Memory B cell (primary cell): ENCODE measurements at regions not wholly inside any gene's neighbourhood (a gene's known extent, or its start where the extent isn't known, plus 50 kb on each side); places are given as distances from the start of the nearest gene placed in this dataset.

Experiments
- ATAC-seq: fragments of 150-1000 bp; cut with Tn5 transposase; 2 replicates; pipeline ENCODE4 v1.10.0; 2021; ENCODE audit warnings: low read depth, mild to moderate bottlenecking, moderate library complexity
- DNase-seq, 2 donors: peaks; one replicate each; pipeline ENCODE4 v3.0.0; 2022; ENCODE audit warnings: low spot score in 2 of 2
- H3K27ac Mint-ChIP-seq: one replicate; pipeline ENCODE4 v1.8.0; 2022; ENCODE audit warnings: mild to moderate bottlenecking, moderate library complexity, mixed read lengths
- H3K27me3 Mint-ChIP-seq: one replicate; pipeline ENCODE4 v1.8.0; 2022; ENCODE audit warnings: mixed read lengths
- H3K36me3 Mint-ChIP-seq: one replicate; pipeline ENCODE4 v1.8.0; 2022; ENCODE audit warnings: mild to moderate bottlenecking, mixed read lengths
- H3K4me1 Mint-ChIP-seq: one replicate; pipeline ENCODE4 v1.8.0; 2022; ENCODE audit warnings: mixed read lengths
- H3K4me3 Mint-ChIP-seq: one replicate; pipeline ENCODE4 v1.8.0; 2022; ENCODE audit warnings: mild to moderate bottlenecking, moderate library complexity, mixed read lengths
- H3K9me3 Mint-ChIP-seq: one replicate; pipeline ENCODE4 v1.8.0; 2022; ENCODE audit warnings: mixed read lengths

DNA sequence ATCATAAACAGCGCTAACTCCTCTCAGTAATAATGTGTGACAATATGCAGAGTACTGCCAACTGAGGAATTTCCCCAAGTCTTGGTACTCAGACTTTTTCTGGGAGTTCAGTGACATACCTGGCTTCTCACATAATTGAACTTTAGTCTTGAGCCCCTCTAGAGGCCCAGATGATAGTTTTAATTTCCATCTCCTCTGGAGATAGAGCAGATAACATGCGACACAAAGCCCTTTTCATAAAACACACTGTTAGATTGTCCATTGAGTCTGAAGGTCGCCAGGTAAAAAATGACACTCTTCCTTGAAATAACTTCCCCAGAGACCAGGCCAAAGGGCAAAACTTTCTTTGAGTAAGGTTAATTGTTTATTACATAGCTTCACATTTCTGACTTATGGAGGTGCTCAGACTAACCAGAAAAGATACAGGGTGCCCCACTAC is 476.0 kb downstream of the RASEF start:
- Mint-ChIP-seq H3K36me3 (no peaks in the 10 kb centered on the region), H3K27ac (no peak overlapping the region), H3K27me3 (peaks cover 2% of the 10 kb centered on the region), H3K4me3 (no peak overlapping the region), H3K9me3 (no peaks in the 10 kb centered on the region), H3K4me1 (no peaks in the 10 kb centered on the region)
- no peak for DNase-seq
- no peak for ATAC-seq

DNA sequence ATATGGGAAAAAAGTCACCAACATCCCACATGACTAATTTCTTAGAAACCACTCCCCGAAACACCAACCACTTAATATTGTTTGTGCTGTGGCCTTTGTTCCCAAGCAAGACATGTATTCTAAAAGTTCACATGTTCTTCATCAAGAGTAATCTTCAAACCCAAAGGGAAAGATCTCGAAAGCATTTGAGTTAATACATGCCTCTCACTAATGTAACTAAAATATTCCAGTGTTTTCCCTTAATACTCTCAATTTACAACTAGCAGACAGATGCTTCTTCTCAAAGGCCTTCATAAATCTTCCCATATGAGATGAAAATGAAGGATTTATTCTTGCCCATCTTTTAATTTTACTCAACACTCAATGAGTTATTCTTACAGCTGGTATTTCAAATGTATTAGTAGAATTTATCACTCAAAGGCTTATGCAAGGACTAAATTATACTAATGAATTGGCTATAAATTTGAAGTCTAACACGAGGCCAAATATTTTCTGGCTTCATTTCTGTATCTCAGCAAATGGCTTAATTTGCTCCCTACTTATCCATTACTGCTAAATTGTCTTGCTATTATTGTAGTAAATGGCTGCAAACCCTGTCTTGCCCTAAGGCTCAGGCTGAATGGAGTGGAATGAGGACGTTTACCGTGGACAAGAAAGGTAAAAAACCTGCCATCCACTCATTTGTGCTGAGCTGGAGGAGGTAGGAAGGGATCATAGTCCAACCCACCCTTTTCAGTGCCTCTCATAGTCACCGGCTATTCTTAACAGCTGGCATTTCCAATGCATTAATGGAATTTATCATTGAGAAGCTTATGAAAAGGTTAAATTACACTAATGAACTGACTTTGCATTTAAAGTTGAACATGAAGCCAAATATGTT is 474.4 kb downstream of the RASEF start:
- ATAC-seq, result no peak
- no peaks in the 10 kb centered on the region for H3K4me1 Mint-ChIP-seq
- H3K27me3 Mint-ChIP-seq, result peaks cover 2% of the 10 kb centered on the region
- H3K27ac Mint-ChIP-seq, result no peak overlapping the region
- DNase-seq, result no peak
- no peaks in the 10 kb centered on the region for H3K9me3 Mint-ChIP-seq
- H3K4me3 Mint-ChIP-seq, result no peak overlapping the region
- H3K36me3 Mint-ChIP-seq, result no peaks in the 10 kb centered on the region

DNA sequence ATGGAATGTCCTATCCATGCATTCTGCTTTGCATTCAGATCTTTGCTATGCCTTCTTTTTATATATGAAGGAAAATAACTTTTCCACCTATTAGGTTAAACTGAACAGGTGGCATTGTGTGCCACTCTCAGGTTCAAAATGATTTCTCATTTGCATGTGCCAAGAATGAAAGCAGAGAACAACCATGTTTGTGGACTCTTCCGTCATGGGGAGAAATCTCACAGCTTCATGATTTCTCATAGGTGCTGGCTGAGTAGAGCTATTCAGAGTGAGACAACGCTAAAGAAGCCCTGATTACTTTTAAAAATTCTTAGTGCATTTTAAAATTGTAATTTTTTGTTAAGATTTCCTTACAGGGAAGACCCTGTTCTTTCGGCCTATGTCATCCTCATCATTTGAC is 472.1 kb downstream of the RASEF start:
- no peak overlapping the region for H3K27ac Mint-ChIP-seq
- H3K9me3 Mint-ChIP-seq, result no peaks in the 10 kb centered on the region
- no peaks in the 10 kb centered on the region for H3K36me3 Mint-ChIP-seq
- no peaks in the 10 kb centered on the region for H3K4me1 Mint-ChIP-seq
- ATAC-seq (no peak), DNase-seq (no peak)
- H3K4me3 Mint-ChIP-seq, result no peak overlapping the region
- H3K27me3 Mint-ChIP-seq, result peaks cover 7% of the 10 kb centered on the region

DNA sequence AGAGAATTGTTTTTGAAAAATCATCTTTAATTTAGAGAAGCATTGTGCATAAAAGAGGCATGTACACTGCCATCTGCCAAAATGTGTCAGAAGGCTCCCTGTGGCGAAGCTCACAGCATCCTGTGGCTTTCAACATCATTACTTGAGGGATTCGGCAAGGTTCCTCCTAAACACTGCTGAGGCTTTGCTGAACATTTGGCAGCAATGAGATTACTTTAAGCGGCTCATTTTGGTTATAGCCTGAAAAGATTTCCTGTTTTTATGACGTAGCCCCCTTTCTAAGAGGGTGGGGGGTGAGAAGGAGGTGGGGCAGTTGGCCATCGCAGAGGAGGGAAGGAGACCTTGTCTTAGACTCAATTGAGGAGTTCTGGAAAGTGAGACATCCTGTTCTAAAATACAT is 469.4 kb downstream of the RASEF start:
- H3K27me3 Mint-ChIP-seq, result peaks cover 8% of the 10 kb centered on the region
- no peak overlapping the region for H3K4me3 Mint-ChIP-seq
- no peak overlapping the region for H3K27ac Mint-ChIP-seq
- H3K36me3 Mint-ChIP-seq, result no peaks in the 10 kb centered on the region
- DNase-seq (no peak), ATAC-seq (no peak)
- no peaks in the 10 kb centered on the region for H3K9me3 Mint-ChIP-seq
- no peaks in the 10 kb centered on the region for H3K4me1 Mint-ChIP-seq

DNA sequence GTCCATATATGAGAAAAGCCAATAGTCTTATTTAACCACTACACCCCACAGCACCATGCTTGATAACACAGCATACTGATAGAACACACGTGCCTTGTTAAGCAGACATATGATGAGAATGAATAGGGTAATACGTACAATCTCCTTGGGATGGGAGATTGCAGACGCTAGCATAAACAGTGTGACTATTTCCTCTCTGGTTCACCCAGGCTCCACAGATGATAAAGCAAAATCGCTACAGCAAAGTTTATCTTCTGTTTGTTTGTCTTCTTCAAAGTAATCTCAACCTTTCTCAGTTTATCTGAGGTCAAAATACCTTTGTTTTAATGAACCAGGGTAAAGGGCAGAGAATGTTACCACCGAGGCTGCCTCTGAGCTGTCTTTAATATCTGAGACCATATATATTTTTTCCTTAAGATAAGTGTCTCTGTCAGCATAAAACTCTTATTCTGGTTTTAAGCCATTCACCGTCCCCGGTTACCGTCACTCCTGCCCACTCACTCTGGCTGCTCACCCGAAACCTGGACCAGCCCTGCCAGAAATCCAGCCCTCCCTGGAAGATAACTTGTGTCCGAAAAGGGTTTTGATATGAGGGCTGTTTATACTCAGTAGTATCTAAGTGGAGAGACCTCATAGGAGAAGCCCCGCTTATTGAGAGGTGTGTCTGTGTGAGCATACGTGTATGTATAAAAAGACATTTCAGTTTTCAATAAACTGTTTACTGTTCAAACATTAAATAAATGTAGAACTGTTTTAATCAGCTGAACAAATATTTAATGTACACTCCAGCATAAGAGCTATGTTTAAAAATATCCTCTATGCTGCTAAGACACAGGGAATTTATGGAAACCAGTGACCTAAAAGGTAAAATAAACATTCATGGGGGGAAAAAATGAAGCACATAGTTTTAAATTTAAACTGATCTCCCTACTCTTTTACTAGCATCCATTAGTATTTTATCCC is 465.4 kb downstream of the RASEF start:
- peaks cover 8% of the 10 kb centered on the region for H3K27me3 Mint-ChIP-seq
- DNase-seq (no peak), ATAC-seq (no peak)
- no peak overlapping the region for H3K4me3 Mint-ChIP-seq
- no peaks in the 10 kb centered on the region for H3K9me3 Mint-ChIP-seq
- H3K27ac Mint-ChIP-seq, result no peak overlapping the region
- H3K36me3 Mint-ChIP-seq, result no peaks in the 10 kb centered on the region
- no peaks in the 10 kb centered on the region for H3K4me1 Mint-ChIP-seq

DNA sequence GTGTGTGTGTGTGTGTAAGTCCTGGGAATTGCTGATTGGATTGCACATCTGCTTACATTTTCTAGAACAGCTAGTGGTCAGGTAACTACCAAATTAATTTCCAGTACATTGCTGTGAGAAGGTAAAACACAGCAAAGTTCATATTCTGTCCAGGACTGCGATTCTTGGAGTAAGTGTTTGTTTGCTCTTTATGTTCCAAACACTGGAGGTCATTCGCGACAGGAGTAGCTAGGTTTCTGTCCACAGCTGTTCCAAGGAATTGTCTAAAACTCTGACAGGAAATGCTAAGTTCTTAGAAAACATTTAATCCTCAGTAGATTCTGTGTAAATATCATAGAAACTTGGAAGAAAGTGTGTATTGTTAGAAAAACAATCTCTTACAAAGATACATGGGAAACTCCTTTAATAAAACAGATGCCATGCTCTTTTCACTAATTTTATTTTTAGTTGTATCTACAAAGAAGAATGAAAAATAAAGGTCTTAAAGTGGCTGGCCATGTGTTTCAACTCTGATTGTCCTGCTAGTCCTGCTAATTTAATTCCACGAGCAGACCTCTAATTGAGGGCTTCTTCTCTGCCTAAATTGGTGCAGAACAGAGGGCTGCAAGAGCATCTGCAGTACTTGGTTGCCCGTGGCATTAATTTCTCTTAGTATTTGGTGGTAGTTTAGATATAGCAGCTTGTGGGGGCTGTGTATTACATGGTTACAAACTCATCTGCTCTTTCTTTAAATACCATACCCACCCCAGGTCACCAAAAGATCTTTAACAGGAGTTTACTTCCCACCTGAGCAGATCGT is 464.5 kb downstream of the RASEF start:
- H3K27ac Mint-ChIP-seq, result no peak overlapping the region
- H3K27me3 Mint-ChIP-seq, result peaks cover 8% of the 10 kb centered on the region
- DNase-seq (no peak), ATAC-seq (no peak)
- H3K9me3 Mint-ChIP-seq, result no peaks in the 10 kb centered on the region
- H3K4me1 Mint-ChIP-seq, result no peaks in the 10 kb centered on the region
- H3K36me3 Mint-ChIP-seq, result no peaks in the 10 kb centered on the region
- no peak overlapping the region for H3K4me3 Mint-ChIP-seq

DNA sequence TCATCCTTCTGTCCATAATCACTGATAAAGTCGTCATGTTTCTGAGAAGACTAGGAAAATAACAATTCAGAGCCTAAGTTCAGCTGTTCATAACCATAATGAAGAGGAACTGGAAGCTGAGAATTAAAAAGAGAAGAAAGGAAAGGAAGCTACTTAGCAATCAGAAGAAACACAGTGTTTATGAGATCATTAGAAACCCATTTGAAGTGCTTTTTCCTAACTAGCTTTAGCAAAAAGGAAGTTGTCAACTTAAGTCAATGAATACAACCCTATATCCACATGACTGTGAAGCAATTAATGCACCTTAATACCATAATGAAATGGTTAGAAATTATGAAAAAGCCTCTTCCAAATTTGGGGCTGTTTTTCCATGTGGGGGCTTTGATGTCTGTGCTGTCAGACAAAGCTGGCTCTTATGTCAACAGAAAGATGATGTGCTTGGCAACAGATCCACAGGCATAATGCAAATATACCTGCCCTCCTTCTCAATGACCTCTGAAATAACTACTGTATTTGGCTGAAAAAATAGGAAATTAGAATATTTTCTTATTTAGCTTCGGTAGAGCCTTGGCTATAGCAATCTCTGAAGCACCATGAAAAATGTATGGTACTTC is 463.5 kb downstream of the RASEF start:
- H3K4me3 Mint-ChIP-seq, result no peak overlapping the region
- no peaks in the 10 kb centered on the region for H3K4me1 Mint-ChIP-seq
- no peaks in the 10 kb centered on the region for H3K36me3 Mint-ChIP-seq
- H3K9me3 Mint-ChIP-seq, result no peaks in the 10 kb centered on the region
- peaks cover 6% of the 10 kb centered on the region for H3K27me3 Mint-ChIP-seq
- no peak for ATAC-seq
- no peak for DNase-seq
- no peak overlapping the region for H3K27ac Mint-ChIP-seq

DNA sequence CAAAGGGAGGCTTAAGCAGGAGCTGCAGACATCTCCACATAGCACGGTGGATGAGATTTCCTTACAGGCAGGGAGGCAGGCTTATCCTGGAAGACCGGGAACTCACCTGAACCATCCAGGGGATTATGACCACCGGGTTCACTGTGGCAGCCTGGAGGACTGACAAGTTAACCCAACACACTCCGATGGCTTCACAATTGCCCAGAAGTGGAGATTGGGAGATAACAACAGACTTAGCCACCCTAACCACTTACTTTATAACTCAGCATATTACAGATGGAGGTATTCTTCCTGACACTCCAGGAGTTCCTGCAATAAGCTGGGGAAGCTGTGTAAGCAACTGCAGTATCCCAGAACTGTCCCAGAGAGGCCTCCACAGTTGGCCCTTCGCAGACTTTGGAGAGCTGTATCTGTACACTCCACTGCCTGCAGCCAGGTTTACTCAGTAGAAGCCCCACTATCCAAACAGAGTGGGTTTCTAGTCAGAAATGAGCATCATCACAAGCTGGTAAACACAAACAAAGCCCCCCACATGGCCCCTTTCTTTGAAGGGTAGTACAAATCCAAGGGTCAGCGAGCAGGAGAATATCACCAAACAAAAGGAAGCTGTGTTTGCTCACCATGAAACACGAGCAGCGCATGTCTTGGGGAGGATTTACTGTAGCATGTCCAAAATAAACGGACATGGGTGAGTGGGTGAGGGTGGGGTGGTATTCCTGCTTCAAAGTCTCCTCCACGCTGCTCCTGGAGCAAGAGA is 462.2 kb downstream of the RASEF start:
- H3K4me3 Mint-ChIP-seq, result no peak overlapping the region

DNA sequence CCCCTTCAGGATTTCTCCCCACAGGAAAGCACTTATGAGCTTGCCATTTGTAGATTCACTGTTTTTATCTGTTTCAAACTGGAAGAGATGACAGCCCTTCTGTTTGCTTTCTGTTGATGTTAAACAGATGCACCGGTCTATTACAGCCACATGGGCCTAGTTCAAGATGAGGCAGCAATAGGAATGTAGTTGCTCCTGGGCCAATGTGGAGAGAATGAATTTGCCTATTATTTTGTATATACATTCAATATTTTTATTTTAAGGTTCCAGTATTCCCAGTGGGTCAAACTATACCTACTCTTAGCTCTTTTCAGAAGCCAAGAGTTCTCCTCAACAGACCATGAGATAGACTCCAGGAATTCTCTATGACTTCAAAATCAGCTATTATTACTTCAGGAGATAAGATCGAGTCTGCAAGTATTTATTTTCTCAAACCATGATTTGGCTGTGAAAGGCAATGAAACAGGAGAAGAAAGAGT is 461.6 kb downstream of the RASEF start:
- no peaks in the 10 kb centered on the region for H3K9me3 Mint-ChIP-seq
- DNase-seq (no peak), ATAC-seq (no peak)
- H3K4me1 Mint-ChIP-seq, result no peaks in the 10 kb centered on the region
- peaks cover 2% of the 10 kb centered on the region for H3K27me3 Mint-ChIP-seq
- H3K27ac Mint-ChIP-seq, result no peak overlapping the region
- no peak overlapping the region for H3K4me3 Mint-ChIP-seq
- H3K36me3 Mint-ChIP-seq, result no peaks in the 10 kb centered on the region

More for the DNA sequence above, 462.2 kb downstream of the RASEF start:
- H3K9me3 Mint-ChIP-seq, result no peaks in the 10 kb centered on the region
- no peaks in the 10 kb centered on the region for H3K4me1 Mint-ChIP-seq
- no peaks in the 10 kb centered on the region for H3K36me3 Mint-ChIP-seq
- ATAC-seq, result no peak
- no peak overlapping the region for H3K27ac Mint-ChIP-seq
- H3K27me3 Mint-ChIP-seq, result peaks cover 2% of the 10 kb centered on the region
- DNase-seq, result no peak

DNA sequence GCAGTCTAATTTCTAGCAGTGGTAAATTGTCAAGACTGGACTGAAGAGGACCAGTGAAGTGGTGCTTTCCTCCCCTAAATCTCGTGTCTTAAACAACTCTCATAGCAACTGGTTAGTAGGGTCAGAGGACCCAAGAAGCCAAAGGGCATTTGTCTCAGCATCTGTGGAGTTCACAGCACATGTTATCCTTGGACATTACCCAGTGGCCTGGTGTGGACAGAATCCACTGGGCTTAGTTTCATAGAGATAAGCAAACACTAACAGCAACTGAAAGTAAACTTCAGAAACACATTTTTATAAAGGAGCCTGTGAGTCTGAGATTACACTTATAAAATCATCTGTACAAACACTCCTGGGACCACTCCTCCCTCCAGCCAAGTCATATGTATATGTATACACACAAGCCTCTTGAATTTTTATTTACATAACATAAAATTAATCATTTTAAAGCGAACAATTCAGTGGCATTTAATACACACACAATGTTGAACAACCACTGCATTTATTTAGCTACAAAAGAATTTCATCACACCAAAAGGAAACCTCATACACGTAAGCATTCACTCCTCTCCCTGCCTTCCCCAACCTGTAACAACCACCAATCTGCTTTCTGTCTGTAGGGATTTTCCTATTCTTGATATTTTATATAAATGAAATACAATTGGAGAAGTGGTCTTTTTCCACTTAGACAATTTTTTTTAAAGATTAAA is 457.8 kb downstream of the RASEF start:
- no peak overlapping the region for H3K4me3 Mint-ChIP-seq
- no peaks in the 10 kb centered on the region for H3K4me1 Mint-ChIP-seq
- no peaks in the 10 kb centered on the region for H3K9me3 Mint-ChIP-seq
- H3K36me3 Mint-ChIP-seq, result no peaks in the 10 kb centered on the region
- DNase-seq, result no peak
- no peaks in the 10 kb centered on the region for H3K27me3 Mint-ChIP-seq
- no peak overlapping the region for H3K27ac Mint-ChIP-seq
- no peak for ATAC-seq

DNA sequence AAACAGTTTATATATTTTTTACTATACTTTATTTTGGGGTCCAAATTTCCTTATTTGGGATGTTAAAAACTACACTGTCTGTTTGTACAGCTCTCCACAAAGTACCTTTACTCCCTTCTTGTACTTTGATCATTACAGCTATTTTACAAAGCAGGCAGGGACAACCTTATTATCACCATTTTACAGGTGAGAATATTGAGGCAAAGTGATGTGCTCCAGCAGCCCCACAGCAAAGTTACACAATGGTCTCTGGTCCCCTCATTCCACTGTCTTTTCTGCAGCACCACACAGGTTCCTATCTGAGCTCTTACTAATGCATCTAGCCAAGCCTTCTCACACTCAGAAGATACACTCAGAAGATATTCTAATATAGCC is 457.3 kb downstream of the RASEF start:
- Mint-ChIP-seq H3K27me3 (no peaks in the 10 kb centered on the region), H3K36me3 (no peaks in the 10 kb centered on the region), H3K4me3 (no peak overlapping the region), H3K27ac (no peak overlapping the region), H3K9me3 (no peaks in the 10 kb centered on the region), H3K4me1 (no peaks in the 10 kb centered on the region)
- no peak for ATAC-seq
- no peak for DNase-seq

DNA sequence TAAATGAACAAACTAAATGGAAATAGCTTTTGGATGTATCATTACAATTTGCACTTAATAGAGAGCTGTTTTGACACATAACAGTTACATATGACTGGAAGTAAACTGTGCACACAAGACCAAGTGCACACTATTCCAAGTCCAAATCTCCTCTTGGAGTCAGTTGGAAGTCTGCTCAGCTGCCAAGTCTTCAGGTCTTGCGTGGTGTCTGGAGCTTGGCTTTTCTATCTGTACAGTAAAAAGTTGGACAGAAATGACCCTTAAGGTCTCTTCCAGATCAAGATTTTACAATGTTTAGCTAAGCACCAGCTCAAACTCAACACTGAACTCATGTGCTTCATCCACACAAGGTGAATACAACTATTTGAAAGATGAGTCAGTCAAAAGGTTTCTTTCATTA is 456.9 kb downstream of the RASEF start:
- no peak for ATAC-seq
- Mint-ChIP-seq H3K9me3 (no peaks in the 10 kb centered on the region), H3K4me3 (no peak overlapping the region), H3K27ac (no peak overlapping the region), H3K4me1 (no peaks in the 10 kb centered on the region), H3K36me3 (no peaks in the 10 kb centered on the region), H3K27me3 (no peaks in the 10 kb centered on the region)
- DNase-seq, result no peak
